ENCODE measurements at regions not wholly inside any gene's neighbourhood (a gene's known extent, or its start where the extent isn't known, plus 50 kb on each side); places are given as distances from the start of the nearest gene placed in this dataset.

- TF ChIP-seq, protein P1, sequence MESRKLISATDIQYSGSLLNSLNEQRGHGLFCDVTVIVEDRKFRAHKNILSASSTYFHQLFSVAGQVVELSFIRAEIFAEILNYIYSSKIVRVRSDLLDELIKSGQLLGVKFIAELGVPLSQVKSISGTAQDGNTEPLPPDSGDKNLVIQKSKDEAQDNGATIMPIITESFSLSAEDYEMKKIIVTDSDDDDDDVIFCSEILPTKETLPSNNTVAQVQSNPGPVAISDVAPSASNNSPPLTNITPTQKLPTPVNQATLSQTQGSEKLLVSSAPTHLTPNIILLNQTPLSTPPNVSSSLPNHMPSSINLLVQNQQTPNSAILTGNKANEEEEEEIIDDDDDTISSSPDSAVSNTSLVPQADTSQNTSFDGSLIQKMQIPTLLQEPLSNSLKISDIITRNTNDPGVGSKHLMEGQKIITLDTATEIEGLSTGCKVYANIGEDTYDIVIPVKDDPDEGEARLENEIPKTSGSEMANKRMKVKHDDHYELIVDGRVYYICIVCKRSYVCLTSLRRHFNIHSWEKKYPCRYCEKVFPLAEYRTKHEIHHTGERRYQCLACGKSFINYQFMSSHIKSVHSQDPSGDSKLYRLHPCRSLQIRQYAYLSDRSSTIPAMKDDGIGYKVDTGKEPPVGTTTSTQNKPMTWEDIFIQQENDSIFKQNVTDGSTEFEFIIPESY (IDR thresholded peaks at IDR 0.05; ENCODE audit: borderline replicate concordance, low read depth): no peak
- TF ChIP-seq, protein P2, sequence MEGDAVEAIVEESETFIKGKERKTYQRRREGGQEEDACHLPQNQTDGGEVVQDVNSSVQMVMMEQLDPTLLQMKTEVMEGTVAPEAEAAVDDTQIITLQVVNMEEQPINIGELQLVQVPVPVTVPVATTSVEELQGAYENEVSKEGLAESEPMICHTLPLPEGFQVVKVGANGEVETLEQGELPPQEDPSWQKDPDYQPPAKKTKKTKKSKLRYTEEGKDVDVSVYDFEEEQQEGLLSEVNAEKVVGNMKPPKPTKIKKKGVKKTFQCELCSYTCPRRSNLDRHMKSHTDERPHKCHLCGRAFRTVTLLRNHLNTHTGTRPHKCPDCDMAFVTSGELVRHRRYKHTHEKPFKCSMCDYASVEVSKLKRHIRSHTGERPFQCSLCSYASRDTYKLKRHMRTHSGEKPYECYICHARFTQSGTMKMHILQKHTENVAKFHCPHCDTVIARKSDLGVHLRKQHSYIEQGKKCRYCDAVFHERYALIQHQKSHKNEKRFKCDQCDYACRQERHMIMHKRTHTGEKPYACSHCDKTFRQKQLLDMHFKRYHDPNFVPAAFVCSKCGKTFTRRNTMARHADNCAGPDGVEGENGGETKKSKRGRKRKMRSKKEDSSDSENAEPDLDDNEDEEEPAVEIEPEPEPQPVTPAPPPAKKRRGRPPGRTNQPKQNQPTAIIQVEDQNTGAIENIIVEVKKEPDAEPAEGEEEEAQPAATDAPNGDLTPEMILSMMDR (IDR thresholded peaks at IDR 0.05): no peak
- TF ChIP-seq JUND (IDR thresholded peaks at IDR 0.05): no peak
- no peak for TF ChIP-seq MXI1 (IDR thresholded peaks at IDR 0.05; ENCODE audit: low read depth, low read length)
- no peak for TF ChIP-seq GATA2 (CRISPR knock-in tag; IDR thresholded peaks at IDR 0.05)
- TF ChIP-seq EP300 (IDR thresholded peaks at IDR 0.05; ENCODE audit: borderline replicate concordance in 1 of 2, low read depth in 1 of 2, low read length in 1 of 2): no peak
- TF ChIP-seq NFIC (IDR thresholded peaks at IDR 0.05; ENCODE audit: borderline replicate concordance): no peak
- no peak for TF ChIP-seq ELF1 (IDR thresholded peaks at IDR 0.05)
These were observed 1248.8 kb downstream of the ADGRL3 start (continued) for GRCh38 chr4:62448911-62449310.

DNA sequence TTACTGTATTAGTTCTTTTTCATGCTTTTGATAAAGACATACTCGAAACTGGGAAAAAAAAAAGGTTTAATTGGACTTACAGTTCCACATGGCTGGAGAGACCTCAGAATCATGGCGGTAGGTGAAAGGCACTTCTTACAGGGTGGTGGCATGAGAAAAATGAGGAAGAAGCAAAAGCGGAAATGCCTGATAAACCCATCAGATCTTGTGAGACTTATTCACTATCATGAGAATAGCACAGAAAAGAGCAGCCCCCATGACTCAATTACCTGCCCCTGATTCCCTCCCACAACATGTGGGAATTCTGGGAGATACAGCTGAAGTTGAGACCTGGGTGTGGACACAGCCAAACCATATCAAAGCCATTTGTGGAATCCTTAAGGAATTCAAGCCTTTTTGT, 1238.9 kb downstream of the ADGRL3 start:
- no peaks in the 10 kb centered on the region for H3K4me1 ChIP-seq (ENCODE audit: control insufficient read depth in 1 of 2, insufficient read depth in 2 of 2, low read depth in 1 of 2, low read length in 1 of 2)
- DNase-seq: no peak
- H3K9me2 ChIP-seq: no peaks in the 10 kb centered on the region
- WGBS (ENCODE audit: low lambda C conversion rate): 42% methylated on average over 3 of the region's 3 CpGs
- TF ChIP-seq MAX (IDR thresholded peaks at IDR 0.05; ENCODE audit: low read depth) (no peak), TCF12 (IDR thresholded peaks at IDR 0.05) (no peak), RXRA (IDR thresholded peaks at IDR 0.05; ENCODE audit: borderline replicate concordance, low read depth) (no peak), TAF1 (IDR thresholded peaks at IDR 0.05; ENCODE audit: borderline replicate concordance, low read depth, low read length) (no peak), MEF2A (IDR thresholded peaks at IDR 0.05; ENCODE audit: borderline replicate concordance, low read depth) (no peak), EZH2phosphoT487 (IDR thresholded peaks at IDR 0.05; ENCODE audit: borderline replicate concordance, low read depth) (no peak), NRF1 (IDR thresholded peaks at IDR 0.05; ENCODE audit: low read depth, low read length) (no peak), FOXM1 (IDR thresholded peaks at IDR 0.05; ENCODE audit: low read depth) (no peak), RAD21 (IDR thresholded peaks at IDR 0.05; ENCODE audit: low read length) (no peak), JUND (IDR thresholded peaks at IDR 0.05) (no peak), NFIC (IDR thresholded peaks at IDR 0.05; ENCODE audit: borderline replicate concordance) (no peak), FOXJ3 (CRISPR knock-in tag; IDR thresholded peaks at IDR 0.05) (no peak), MXI1 (IDR thresholded peaks at IDR 0.05; ENCODE audit: low read depth, low read length) (no peak)
- TF ChIP-seq, protein P2 (IDR thresholded peaks at IDR 0.05): no peak
- TF ChIP-seq, protein P1 (IDR thresholded peaks at IDR 0.05; ENCODE audit: borderline replicate concordance, low read depth): no peak
- H3K4me2 ChIP-seq: no peak overlapping the region
- H4K20me1 ChIP-seq (ENCODE audit: insufficient read depth): no peaks in the 10 kb centered on the region
- no peaks in the 10 kb centered on the region for H3F3A ChIP-seq (replicated peaks; ENCODE audit: insufficient read depth)
- no peak overlapping the region for H3K4me3 ChIP-seq (ENCODE audit: low read depth in 2 of 2, low read length in 1 of 2)
- POLR2A ChIA-PET: no interaction called here
- no peaks in the 10 kb centered on the region for H3K36me3 ChIP-seq (replicated peaks in 1 of 2; ENCODE audit: control insufficient read depth in 1 of 2, insufficient read depth in 2 of 2, low read length in 1 of 2)
- CTCF ChIA-PET: no interaction called here
- no peak overlapping the region for H3K27ac ChIP-seq (ENCODE audit: low read depth in 2 of 2, low read length in 1 of 2)
- no peaks in the 10 kb centered on the region for H3K9me3 ChIP-seq
- H3K9ac ChIP-seq: no peak overlapping the region
- H2AFZ ChIP-seq (ENCODE audit: low read depth): no peak overlapping the region
- H3K27me3 ChIP-seq (ENCODE audit: insufficient read depth): no peaks in the 10 kb centered on the region
- no peaks in the 10 kb centered on the region for H3K79me2 ChIP-seq (ENCODE audit: insufficient read depth)
